Body of pancreas (tissue), 4 donors: ENCODE measurements at regions not wholly inside any gene's neighbourhood (a gene's known extent, or its start where the extent isn't known, plus 50 kb on each side); places are given as distances from the start of the nearest gene placed in this dataset.

Experiments used
- POLR2A ChIP-seq, 3 donors: fragments of 450-650 bp; IDR thresholded peaks; one replicate each; pipeline ENCODE4 v1.6.1; 2016; ENCODE audit warnings: antibody characterized with exemption in 3 of 3, mild to moderate bottlenecking in 2 of 3
- TF ChIP-seq, protein P1 (sequence below), 7 experiments: fragments of 450-650 bp in 4 of 7; fragments of 200-600 bp in 3 of 7; sonication (generic) in 3 of 7; IDR thresholded peaks; one replicate each; pipeline ENCODE4 v1.5.1; 2016 to 2019; ENCODE audit warnings: antibody characterized with exemption in 7 of 7

DNA sequence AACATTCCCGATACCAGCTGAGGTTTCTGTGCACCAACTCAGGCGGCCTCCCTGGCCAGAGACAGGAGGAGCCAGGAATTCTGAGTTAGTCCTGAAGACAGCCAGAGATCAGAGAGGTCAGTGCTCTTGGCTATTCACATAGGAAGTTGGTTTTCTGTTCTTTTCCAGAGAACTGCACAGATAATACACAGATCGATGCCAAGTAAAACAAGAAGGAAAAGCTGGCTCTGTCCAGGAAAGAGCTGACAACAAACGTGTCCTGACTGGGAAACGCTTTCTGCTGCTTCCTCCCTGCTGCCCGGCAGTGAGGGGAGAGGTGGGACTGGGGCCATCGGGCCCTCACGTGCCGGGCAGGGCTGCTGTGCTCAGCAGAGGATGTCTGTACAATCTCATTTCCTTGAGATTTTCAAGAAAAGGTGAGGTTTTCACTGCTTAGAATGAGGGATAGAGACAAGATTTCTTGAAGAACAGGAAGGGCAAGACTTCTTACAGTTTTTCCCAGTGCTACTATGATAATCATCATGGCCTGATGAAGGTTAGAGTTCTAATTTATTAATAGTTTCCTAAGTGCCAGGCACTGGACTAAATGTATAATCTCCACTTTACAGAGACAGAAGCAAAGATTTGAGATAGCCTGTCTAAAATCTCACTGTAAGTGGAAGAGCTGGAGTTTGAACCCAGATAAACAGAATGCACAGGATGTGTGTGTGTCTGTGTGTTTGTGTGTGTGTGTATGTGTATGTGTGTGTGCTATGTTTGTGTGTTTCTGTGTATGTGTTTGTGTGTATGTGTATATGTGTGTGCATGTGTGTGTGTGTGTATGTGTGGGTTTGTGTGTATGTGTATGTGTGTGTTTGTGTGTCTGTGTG lies 211.0 kb upstream of the RAB4A start:
- TF ChIP-seq POLR2A (IDR thresholded peaks at IDR 0.05): no peak
- TF ChIP-seq, protein P1, sequence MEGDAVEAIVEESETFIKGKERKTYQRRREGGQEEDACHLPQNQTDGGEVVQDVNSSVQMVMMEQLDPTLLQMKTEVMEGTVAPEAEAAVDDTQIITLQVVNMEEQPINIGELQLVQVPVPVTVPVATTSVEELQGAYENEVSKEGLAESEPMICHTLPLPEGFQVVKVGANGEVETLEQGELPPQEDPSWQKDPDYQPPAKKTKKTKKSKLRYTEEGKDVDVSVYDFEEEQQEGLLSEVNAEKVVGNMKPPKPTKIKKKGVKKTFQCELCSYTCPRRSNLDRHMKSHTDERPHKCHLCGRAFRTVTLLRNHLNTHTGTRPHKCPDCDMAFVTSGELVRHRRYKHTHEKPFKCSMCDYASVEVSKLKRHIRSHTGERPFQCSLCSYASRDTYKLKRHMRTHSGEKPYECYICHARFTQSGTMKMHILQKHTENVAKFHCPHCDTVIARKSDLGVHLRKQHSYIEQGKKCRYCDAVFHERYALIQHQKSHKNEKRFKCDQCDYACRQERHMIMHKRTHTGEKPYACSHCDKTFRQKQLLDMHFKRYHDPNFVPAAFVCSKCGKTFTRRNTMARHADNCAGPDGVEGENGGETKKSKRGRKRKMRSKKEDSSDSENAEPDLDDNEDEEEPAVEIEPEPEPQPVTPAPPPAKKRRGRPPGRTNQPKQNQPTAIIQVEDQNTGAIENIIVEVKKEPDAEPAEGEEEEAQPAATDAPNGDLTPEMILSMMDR (IDR thresholded peaks at IDR 0.05): no peak
